HG03354 (cell line): ENCODE measurements at regions not wholly inside any gene's neighbourhood (a gene's known extent, or its start where the extent isn't known, plus 50 kb on each side); places are given as distances from the start of the nearest gene placed in this dataset.
"Not testable (repeated sequence)": the region's sequence is repeated elsewhere in the genome, so short reads cannot be mapped to it uniquely, and the experiment has no call there.

Experiments used
- ATAC-seq: cut with Tn5 transposase; IDR thresholded peaks from one replicate; pipeline ENCODE4 v1.9.1; 2021; ENCODE audit warnings: mild to moderate bottlenecking; ENCODE audit not compliant: unreplicated experiment, poor library complexity, severe bottlenecking

- ATAC-seq: no peak
These were observed 315.8 kb downstream of the AEBP2 start for GRCh38 chr12:19755136-19755535.

- no peak for ATAC-seq
These were observed 318.1 kb downstream of the AEBP2 start for GRCh38 chr12:19757317-19757877.

- ATAC-seq: no peak
These were observed 319.9 kb downstream of the AEBP2 start for GRCh38 chr12:19759227-19759626.

DNA sequence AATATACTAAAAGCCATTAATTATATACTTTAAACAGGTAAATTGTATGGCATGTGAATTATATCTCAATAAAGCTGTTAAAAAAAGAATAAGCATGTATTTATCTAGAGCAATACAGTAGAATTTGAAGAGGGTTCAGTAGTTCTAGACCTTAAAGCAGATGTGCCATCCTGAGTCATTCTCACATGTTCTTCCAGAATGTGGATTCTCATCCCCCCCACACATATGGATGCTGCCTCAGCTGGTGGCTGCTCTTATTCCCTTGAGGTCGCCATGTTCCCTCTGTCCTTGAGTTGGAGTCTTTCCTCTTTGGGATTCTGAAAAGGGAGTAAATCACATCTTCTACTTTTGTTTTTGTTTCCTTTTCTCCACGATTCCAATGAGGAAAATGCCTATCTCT, 321.3 kb downstream of the AEBP2 start:
- ATAC-seq: no peak

DNA sequence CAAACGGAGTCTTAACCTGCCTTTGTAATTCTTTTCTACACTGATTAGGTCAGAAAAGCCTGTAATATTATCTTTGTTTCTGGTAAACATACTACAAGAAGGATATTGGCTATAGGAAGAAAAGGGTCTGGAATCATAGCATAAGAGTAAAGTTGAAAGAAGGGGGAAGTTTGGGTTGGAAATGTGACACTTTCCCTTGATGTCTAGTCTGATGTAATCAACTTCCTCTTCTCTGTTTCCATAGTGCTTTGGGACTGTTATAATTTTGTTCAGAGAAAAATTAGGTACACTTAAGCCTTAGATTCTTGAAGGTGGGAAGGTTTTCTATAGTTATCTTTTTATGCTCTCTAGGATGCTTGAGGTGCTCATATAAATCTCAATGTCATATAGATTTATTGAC, 322.2 kb downstream of the AEBP2 start:
- no peak for ATAC-seq

- no peak for ATAC-seq
These were observed 324.2 kb downstream of the AEBP2 start for GRCh38 chr12:19763488-19763887.

GRCh38 chr12:19764408-19764807, 325.1 kb downstream of the AEBP2 start:
- ATAC-seq: no peak

- no peak for ATAC-seq
These were observed 332.6 kb downstream of the AEBP2 start for GRCh38 chr12:19771858-19772257.

GRCh38 chr12:19772776-19773175, 333.5 kb downstream of the AEBP2 start:
- no peak for ATAC-seq

DNA sequence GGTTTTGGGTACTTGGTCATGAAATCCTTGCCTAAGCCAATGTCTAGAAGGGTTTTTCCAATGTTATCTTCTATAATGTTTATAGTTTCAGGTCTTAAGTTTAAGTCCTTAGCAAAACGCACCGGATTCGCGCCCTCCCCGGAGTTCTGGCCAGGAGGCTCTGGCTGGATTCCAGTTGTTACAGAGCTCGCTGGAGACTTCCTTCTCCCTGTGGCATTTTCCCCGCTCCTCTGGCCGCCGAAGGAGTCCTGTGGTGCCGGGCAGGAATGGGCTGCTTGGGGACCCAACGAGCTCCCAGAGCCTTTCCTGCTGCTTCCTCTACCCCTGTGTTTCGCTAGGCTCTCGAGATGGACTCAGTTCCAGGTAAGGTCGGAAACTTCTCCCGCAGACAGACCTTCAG, 335.9 kb downstream of the AEBP2 start:
- no peak for ATAC-seq

- ATAC-seq: not testable (repeated sequence)
These were observed 336.7 kb downstream of the AEBP2 start for GRCh38 chr12:19775976-19776375.

- ATAC-seq: no peak
These were observed 338.9 kb downstream of the AEBP2 start for GRCh38 chr12:19778172-19778571.

- no peak for ATAC-seq
These were observed 339.5 kb downstream of the AEBP2 start for GRCh38 chr12:19778797-19779196.

DNA sequence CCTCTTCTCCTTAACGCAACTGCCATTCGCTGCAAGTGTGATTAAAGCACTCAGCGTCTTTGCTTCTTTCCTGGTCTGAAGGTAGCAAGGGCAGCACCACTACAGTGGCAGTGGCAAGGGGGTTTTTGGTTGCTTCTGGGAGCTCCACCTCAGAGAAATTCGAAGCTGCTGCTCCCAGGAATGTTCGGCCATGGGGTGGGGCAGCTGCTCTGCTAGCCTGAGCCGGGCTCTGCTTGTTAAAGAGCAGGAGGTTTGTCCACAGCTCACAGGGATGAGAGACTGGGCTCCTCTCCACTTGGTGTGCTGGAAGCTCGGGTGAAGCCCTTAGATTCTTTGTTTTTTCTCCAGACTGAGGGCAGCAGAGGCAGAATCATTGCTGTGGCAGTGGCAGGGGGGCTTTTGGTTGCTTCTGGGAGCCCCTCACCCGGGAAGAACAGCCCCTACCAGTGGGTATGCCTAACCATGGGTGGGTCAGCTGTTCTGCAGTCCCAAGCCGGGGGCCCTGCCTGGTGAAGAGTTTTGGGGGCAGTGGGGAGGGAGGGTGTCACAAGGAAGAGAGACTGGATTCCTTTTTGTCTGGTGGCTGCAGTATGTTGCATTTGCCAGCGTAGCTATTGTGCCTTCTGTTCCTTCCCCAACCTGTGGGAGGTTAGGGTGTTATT, 340.2 kb downstream of the AEBP2 start:
- no peak for ATAC-seq

DNA sequence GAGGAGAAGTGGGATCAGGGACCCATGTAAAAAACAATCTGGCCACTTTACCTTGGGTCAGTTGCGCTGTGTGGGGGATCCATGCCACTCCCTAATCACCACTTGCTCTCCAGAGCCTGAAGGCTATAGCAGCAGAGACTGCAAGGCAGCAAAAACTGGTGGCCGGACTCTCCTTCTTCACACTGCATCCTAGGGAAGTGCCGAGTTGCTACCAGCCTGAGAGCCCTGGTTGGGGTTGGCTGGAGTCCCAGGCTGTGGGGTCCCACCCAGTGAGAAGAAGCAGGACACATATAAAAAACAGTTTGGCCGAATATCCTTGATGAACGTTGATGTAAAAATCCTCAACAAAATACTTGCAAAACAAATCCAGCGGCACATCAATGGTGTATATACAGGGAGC, 341.2 kb downstream of the AEBP2 start:
- ATAC-seq: no peak

- no peak for ATAC-seq
These were observed 344.5 kb downstream of the AEBP2 start for GRCh38 chr12:19783547-19784444.

GRCh38 chr12:19792028-19792427, 352.7 kb downstream of the AEBP2 start:
- no peak for ATAC-seq

DNA sequence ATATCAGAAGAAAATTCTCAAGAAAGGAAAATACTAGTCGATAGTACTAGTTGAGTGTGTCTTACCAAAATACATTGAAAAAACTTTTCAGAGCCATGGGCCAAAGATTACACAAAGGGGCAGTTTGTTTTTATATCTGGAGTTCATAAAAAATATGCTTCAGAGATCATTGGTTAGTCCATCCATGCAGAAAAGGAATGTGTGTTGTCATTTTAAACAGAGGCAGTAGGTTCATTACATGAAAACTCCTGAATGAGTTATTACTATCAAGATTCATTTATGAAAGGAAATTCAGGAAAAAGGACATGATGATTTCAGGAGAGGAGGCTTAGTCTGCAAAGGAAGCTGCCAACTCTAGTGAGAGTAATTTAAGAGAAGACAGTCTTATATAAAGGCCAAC, 354.8 kb downstream of the AEBP2 start:
- ATAC-seq: no peak

GRCh38 chr12:19799216-19799615, 359.9 kb downstream of the AEBP2 start:
- no peak for ATAC-seq

DNA sequence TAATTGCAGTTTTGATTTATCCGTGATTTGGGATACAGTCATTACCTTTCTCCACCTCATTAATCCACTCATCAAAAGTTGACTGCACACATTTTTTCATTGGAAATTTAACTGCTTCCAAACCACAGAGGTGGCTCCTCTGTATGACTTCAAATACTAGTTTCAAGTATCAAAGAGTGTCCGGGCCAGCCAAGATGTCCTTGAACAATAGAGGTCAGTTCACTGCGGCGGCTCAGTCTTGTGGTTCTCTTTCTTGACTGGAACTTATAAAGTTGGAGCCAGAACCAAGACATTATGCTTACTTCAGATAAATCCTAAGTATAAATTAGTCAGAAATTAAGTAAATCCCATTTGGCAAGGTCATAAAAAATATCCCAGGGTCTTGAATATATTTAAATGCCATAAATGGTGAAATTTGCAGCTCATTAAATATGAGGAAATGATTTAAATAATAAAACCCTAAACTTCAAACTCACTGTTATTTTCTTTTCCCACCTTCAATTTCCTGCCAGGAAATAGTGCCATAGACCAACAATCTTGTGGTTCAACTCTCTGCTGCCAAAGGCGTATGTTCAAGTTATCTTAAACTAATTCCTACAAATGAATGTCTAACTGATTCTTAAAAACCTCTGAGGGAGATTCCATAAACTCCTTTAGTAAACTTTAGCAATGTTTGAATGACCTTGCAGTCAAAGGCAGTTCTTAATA, 360.8 kb downstream of the AEBP2 start:
- no peak for ATAC-seq
